ENCODE measurements at regions not wholly inside any gene's neighbourhood (a gene's known extent, or its start where the extent isn't known, plus 50 kb on each side); places are given as distances from the start of the nearest gene placed in this dataset.
"Not testable (repeated sequence)": the region's sequence is repeated elsewhere in the genome, so short reads cannot be mapped to it uniquely, and the experiment has no call there.

DNA sequence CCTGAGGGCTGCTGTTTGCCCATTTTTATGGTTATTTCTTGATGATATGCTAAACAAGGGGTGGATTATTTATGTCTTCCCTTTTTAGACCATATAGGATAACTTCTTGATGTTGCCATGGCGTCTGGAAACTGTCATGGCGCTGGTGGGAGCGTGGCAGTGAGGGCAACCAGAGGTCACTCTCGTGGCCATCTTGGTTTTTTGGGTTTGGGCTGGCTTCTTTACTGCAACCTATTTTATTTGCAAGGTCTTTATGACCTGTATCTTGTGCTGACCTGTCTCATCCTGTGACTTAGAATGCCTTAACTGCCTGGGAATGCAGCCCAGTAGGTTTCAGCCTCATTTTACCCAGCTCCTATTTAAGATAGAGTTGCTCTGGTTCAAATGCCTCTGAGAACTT lies 429.7 kb downstream of the SH2D4B start:
- not testable (repeated sequence) for TF ChIP-seq CTCF (IDR thresholded peaks at IDR 0.05; ENCODE audit: insufficient read depth, low read length); SPI1 (IDR thresholded peaks at IDR 0.05; ENCODE audit: borderline replicate concordance, low read depth); REST (IDR thresholded peaks at IDR 0.05; ENCODE audit: insufficient replicate concordance, low read depth); POLR2AphosphoS5 (IDR thresholded peaks at IDR 0.05; ENCODE audit: low read depth)

All from HL-60 (cell line).